ENCODE measurements at regions not wholly inside any gene's neighbourhood (a gene's known extent, or its start where the extent isn't known, plus 50 kb on each side); places are given as distances from the start of the nearest gene placed in this dataset.

GRCh38 chr2:41149054-41149453 lies 697.2 kb upstream of the SLC8A1 start:
- TF ChIP-seq CTCF (IDR thresholded peaks at IDR 0.05; ENCODE audit: insufficient read depth, low read length) (no peak), GABPA (IDR thresholded peaks at IDR 0.05; ENCODE audit: low read depth) (no peak), POLR2AphosphoS5 (IDR thresholded peaks at IDR 0.05; ENCODE audit: low read depth) (no peak), REST (IDR thresholded peaks at IDR 0.05; ENCODE audit: insufficient replicate concordance, low read depth) (no peak), SPI1 (IDR thresholded peaks at IDR 0.05; ENCODE audit: borderline replicate concordance, low read depth) (no peak)

All from HL-60 (cell line).